Astrocyte of the spinal cord (primary cell): ENCODE measurements at regions not wholly inside any gene's neighbourhood (a gene's known extent, or its start where the extent isn't known, plus 50 kb on each side); places are given as distances from the start of the nearest gene placed in this dataset.

Experiments
- DNase-seq: peaks from one replicate; pipeline ENCODE4 v3.0.0; 2011; ENCODE audit warnings: low read depth, low spot score
- H3K4me3 ChIP-seq: 2 replicates; pipeline ENCODE4 v1.5.1; 2011; ENCODE audit warnings: low read depth, mild to moderate bottlenecking, low read length, moderate library complexity
- in situ Hi-C: cut with HindIII; loops from 2 replicates; pipeline ENCODE4 v1.10.0; 2017; ENCODE audit warnings: low sequenced_read_pairs
- TF ChIP-seq, protein P1 (sequence below): IDR thresholded peaks from 2 replicates; pipeline ENCODE4 v1.5.1; 2012; ENCODE audit warnings: low read depth, mild to moderate bottlenecking, low read length, inconsistent platforms

DNA sequence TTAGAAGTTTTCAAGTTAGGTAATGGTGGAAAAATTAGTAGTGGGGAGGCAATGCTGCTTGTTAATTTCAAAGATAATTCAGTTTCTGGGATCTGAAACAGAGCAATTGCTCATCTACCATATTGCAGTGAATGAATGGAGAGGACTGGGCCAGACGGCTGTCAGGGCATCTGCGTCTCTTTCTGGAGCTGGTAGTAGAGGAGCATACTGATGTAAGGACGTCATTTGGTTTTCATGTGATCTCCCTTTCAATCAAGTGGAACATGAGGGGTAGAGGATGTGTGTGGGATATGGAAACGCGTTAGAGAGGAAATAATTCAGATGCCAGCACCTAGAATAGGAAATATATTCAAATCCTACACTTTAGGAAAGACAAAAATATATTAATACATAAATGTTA is 490.3 kb downstream of the ADCYAP1 start:
- DNase-seq = no peak
- TF ChIP-seq, protein P1, sequence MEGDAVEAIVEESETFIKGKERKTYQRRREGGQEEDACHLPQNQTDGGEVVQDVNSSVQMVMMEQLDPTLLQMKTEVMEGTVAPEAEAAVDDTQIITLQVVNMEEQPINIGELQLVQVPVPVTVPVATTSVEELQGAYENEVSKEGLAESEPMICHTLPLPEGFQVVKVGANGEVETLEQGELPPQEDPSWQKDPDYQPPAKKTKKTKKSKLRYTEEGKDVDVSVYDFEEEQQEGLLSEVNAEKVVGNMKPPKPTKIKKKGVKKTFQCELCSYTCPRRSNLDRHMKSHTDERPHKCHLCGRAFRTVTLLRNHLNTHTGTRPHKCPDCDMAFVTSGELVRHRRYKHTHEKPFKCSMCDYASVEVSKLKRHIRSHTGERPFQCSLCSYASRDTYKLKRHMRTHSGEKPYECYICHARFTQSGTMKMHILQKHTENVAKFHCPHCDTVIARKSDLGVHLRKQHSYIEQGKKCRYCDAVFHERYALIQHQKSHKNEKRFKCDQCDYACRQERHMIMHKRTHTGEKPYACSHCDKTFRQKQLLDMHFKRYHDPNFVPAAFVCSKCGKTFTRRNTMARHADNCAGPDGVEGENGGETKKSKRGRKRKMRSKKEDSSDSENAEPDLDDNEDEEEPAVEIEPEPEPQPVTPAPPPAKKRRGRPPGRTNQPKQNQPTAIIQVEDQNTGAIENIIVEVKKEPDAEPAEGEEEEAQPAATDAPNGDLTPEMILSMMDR = no peak
- in situ Hi-C loops = no loop called here
- H3K4me3 ChIP-seq = no peak overlapping the region

DNA sequence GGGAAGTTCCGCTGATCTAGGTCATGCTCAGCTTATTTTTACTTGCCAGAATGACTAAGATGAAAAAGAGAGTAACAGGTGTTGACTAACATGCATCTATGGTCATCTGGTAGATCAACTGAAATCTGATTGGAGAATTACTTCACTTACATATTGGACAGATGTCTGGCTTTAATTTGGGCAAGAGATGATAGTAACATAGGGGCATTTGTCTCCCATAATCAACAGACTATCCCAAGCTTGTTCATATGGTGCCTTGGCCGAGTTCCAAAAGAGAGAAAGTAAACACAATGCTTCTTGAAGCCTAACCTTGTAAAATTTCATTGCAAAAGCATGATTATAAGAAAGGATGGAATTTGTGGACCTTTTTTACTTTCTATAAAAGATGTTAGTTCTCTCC is 503.7 kb downstream of the ADCYAP1 start:
- TF ChIP-seq, protein P1 = no peak
- DNase-seq = no peak
- in situ Hi-C loops = no loop called here
- H3K4me3 ChIP-seq = no peak overlapping the region

DNA sequence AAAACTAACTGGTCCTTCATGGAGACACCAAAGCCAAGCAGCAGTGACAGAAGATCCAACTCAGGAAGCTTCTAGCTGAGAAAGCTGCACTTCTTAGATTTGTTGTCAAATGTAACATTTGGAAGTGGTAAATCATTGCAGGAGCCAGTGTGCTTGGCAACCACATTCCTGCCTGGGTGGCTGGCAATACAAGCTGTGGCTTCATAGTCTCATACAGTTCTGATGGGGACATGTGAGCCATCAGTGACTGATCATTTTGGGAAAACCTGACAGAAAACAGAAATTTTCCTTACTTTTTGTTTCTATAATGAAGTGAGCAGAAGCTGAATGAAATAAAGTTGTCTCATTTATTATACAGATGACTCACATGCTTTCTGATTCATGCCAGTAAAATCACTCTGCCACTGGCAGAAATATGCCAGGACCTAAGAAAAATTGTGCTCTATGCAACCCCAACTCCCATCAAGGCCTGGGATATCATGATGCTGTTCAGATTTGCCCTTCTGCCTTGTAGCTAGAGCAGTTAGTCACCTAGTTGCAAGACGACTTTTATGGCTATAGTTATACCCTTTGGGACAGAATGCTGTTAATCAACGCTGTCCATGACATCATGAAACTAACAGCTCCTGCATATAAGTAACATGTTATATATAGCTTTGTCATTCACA is 508.1 kb downstream of the ADCYAP1 start:
- TF ChIP-seq, protein P1 = no peak
- in situ Hi-C loops = no loop called here
- DNase-seq = no peak
- H3K4me3 ChIP-seq = no peak overlapping the region

DNA sequence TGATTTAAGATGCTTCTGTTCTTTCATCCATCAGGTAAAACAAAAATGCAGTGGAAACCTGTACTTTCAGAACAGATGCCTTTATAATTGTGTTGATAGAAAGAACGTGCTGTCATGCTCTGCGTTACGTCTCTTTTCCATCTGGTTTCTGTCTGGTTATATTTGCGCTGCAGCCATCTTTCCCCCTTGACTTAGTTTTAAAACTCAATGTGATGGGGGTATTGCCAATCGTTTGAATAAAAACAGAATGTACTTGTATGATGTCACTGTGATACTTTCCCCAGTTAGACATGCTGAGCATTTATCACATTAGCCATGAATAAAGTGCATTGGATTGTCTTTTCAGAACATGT is 508.6 kb downstream of the ADCYAP1 start:
- in situ Hi-C loops = no loop called here
- TF ChIP-seq, protein P1 = no peak
- DNase-seq = no peak
- H3K4me3 ChIP-seq = no peak overlapping the region

DNA sequence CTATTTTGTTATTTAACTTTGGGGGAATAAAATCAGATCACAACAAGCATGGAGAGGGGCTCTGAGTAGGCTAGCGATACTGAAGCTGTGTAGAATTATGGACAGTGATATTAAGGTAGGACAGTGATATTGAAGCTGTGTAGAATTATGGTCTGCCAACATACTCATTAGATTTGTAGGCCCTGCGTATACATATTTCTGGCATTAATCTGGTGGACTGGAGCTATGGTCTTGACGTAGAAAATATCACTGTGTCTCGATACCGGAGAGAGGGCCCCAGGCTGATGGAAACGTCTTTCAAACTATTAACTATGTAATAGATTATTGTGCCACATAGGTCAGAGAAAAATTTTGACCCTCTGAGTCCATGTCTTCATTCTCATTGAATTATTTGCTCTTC is 511.4 kb downstream of the ADCYAP1 start:
- TF ChIP-seq, protein P1 = no peak
- in situ Hi-C loops = no loop called here
- H3K4me3 ChIP-seq = no peak overlapping the region
- DNase-seq = no peak

DNA sequence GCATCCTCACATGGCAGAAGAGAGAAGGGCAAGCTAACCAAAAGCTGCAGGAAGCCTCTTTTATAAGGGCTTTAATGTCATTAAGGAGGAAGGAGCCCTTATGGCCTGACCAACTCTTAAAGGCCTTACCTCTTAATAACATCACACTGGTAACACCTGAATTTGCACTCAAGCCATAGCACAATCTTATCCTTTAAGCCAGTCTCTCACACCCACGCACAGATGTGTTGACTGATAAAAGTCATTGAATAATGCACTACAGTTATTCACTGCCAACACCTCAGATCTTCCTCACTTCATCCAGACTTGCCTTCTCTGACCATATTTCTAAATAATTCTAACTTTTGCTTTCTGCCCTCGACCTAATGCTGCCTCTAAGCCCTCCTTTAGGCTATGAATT is 516.8 kb downstream of the ADCYAP1 start:
- in situ Hi-C loops = no loop called here
- TF ChIP-seq, protein P1 = no peak
- no peak for DNase-seq
- H3K4me3 ChIP-seq = no peak overlapping the region

DNA sequence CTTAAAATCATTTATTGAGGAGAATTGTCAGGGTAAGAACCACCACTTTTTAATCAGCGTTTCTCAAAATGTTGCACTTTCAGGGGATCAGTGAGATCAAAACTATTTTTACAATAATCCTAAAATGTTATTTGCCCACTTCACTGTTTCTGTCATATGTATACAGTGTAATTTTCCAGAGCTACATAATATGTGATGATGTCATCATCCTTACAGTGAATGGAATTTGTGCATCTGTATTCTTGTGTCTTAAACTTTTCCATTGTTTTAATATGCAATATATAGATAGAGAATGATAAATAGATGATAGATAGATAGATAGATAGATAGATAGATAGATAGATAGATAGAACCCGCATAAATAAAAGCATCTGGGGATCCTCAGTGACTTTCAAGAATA is 518.0 kb downstream of the ADCYAP1 start:
- in situ Hi-C loops = no loop called here
- TF ChIP-seq, protein P1 = no peak
- no peak overlapping the region for H3K4me3 ChIP-seq
- no peak for DNase-seq
